ENCODE measurements at regions not wholly inside any gene's neighbourhood (a gene's known extent, or its start where the extent isn't known, plus 50 kb on each side); places are given as distances from the start of the nearest gene placed in this dataset.

DNA sequence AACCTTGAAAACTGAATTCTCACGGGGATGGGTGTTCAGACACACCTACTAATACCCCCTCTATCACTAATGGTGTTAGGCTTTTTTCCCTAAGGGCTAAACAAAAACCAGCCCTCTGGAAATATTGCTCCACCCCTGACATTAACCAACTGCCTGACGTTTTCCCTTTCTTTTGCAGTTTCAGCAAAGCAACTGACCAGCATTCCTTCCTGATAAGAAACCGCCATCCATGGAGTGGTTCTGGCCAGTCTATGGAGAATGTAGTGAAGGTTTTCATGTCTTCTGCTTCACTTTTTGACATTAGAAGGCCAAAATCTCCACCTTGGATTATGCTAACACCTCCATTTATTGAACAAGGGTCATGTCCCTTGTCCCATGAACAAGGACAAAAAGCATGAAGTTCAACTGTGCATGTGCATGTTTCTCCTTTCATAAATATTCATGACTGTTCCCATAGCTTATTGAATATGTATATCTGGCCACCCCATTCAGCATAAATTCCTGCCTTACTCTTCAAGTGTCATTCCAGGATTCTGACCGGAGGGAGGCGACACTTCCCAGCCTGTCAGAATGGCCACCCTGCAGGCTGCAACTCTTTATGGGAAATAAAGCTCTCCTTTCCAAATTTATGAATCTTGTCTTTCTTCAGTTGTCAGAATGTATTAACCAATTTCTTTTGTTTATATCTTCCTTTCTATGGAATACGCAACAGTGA, 314.3 kb downstream of the HHIPL2 start:
- DNase-seq (ENCODE audit: extremely low read depth, insufficient read length): no peak
- H3K36me3 ChIP-seq (ENCODE audit: control insufficient read depth, insufficient read depth, low read length): no peaks in the 10 kb centered on the region
- no peak overlapping the region for H3K4me3 ChIP-seq (replicated peaks; ENCODE audit: low read depth, low read length)
- H3K27me3 ChIP-seq (replicated peaks; ENCODE audit: control insufficient read depth, insufficient read depth, low read length): no peaks in the 10 kb centered on the region
- TF ChIP-seq CTCF (IDR thresholded peaks at IDR 0.05; ENCODE audit: insufficient read depth, low read length, poor library complexity, severe bottlenecking): no peak

GRCh38 chr1:222232842-222233241, 315.1 kb downstream of the HHIPL2 start:
- Histone ChIP-seq H3K36me3 (ENCODE audit: control insufficient read depth, insufficient read depth, low read length) (no peaks in the 10 kb centered on the region), H3K27me3 (replicated peaks; ENCODE audit: control insufficient read depth, insufficient read depth, low read length) (no peaks in the 10 kb centered on the region), H3K4me3 (replicated peaks; ENCODE audit: low read depth, low read length) (no peak overlapping the region)
- no peak for DNase-seq (ENCODE audit: extremely low read depth, insufficient read length)
- TF ChIP-seq CTCF (IDR thresholded peaks at IDR 0.05; ENCODE audit: insufficient read depth, low read length, poor library complexity, severe bottlenecking): no peak

DNA sequence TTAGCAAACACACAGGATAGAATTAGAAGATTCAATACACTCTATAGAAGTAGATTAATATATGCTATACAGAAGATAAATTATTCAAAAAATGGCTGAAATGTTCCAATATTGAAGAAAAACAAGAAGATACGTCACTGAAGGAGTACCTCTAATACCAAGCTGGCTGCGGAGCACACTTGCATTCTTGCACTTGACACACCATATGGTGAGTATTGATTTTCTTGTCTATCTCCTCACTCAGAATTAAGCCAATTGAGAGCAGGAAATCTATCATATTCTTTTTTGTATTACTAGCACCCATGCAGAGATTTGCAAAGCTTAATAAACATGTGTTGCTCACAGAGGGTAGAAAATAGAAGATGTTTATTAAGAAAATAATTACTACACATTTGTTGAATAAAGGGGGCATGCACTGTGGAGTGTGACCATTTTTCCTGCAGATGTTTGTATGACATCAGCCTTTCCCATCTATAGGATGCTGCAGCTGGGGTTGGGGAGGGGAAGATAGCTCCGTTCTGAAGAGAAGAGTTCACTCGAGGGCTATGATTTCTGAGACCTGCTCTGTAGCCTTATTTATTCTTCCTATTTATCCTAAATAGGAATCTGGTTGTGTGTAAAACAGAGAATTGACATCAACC, 318.1 kb downstream of the HHIPL2 start:
- H3K36me3 ChIP-seq (ENCODE audit: control insufficient read depth, insufficient read depth, low read length): no peaks in the 10 kb centered on the region
- DNase-seq (ENCODE audit: extremely low read depth, insufficient read length): no peak
- H3K27me3 ChIP-seq (replicated peaks; ENCODE audit: control insufficient read depth, insufficient read depth, low read length): no peaks in the 10 kb centered on the region
- no peak overlapping the region for H3K4me3 ChIP-seq (replicated peaks; ENCODE audit: low read depth, low read length)
- no peak for TF ChIP-seq CTCF (IDR thresholded peaks at IDR 0.05; ENCODE audit: insufficient read depth, low read length, poor library complexity, severe bottlenecking)

DNA sequence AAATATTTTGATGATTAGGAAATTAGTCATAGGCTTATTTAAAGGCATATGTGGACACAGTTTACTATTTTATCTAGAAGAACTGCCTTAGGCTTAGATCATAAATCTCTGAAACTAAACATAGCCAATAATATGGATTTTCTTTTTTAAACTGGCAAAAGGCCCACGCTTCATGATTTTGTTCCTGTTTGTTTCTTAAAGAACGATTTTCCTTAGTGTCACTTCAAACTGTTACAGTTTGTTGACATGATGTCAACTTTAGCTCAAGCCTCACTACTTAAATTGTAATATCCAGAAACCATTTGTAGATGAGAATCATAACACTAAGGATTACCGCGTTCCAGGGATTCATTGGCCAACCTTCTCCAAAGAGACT, 322.6 kb downstream of the HHIPL2 start:
- DNase-seq (ENCODE audit: extremely low read depth, insufficient read length): no peak
- Histone ChIP-seq H3K4me3 (replicated peaks; ENCODE audit: low read depth, low read length) (no peak overlapping the region), H3K27me3 (replicated peaks; ENCODE audit: control insufficient read depth, insufficient read depth, low read length) (no peaks in the 10 kb centered on the region), H3K36me3 (ENCODE audit: control insufficient read depth, insufficient read depth, low read length) (no peaks in the 10 kb centered on the region)
- no peak for TF ChIP-seq CTCF (IDR thresholded peaks at IDR 0.05; ENCODE audit: insufficient read depth, low read length, poor library complexity, severe bottlenecking)

- DNase-seq (ENCODE audit: extremely low read depth, insufficient read length): no peak
- H3K4me3 ChIP-seq (replicated peaks; ENCODE audit: low read depth, low read length): no peak overlapping the region
- no peak for TF ChIP-seq CTCF (IDR thresholded peaks at IDR 0.05; ENCODE audit: insufficient read depth, low read length, poor library complexity, severe bottlenecking)
- H3K27me3 ChIP-seq (replicated peaks; ENCODE audit: control insufficient read depth, insufficient read depth, low read length): no peaks in the 10 kb centered on the region
- no peaks in the 10 kb centered on the region for H3K36me3 ChIP-seq (ENCODE audit: control insufficient read depth, insufficient read depth, low read length)
These were observed 323.1 kb downstream of the HHIPL2 start for GRCh38 chr1:222224636-222225315.

Data from GM06990 (cell line).